MCF 10A (cell line): ENCODE measurements at regions not wholly inside any gene's neighbourhood (a gene's known extent, or its start where the extent isn't known, plus 50 kb on each side); places are given as distances from the start of the nearest gene placed in this dataset.

Source experiments
- BruUV-seq: library from RNA; stranded (reverse); fragments of 400-500 nt; replicated peaks from 2 replicates; lab custom pipeline; 2021; lab: Mats Ljungman, UMichigan
- CTCF ChIA-PET: fragments of 300-600 bp; sonication (Branson Sonifier 250); formaldehyde crosslinking; extraction: SDS; loops from one replicate; lab custom pipeline; 2021; ENCODE audit warnings: antibody characterized with exemption, inconsistent platforms; lab: Yijun Ruan, JAX
- POLR2A ChIA-PET: fragments of 300-600, 350-650 bp; sonication (Branson Sonifier 250); formaldehyde crosslinking; extraction: SDS; loops from one replicate; lab custom pipeline; 2020; ENCODE audit warnings: antibody characterized with exemption, inconsistent platforms; lab: Yijun Ruan, JAX
- DNase-seq: peaks from one replicate; pipeline ENCODE4 v3.0.0-alpha.2; 2018; ENCODE audit not compliant: unreplicated experiment
- H3K27ac Mint-ChIP-seq: one replicate; pipeline ENCODE4 v1.8.0; 2022; ENCODE audit warnings: mild to moderate bottlenecking, low read depth, mixed read lengths; ENCODE audit not compliant: unreplicated experiment
- H3K27me3 Mint-ChIP-seq: one replicate; pipeline ENCODE4 v1.8.0; 2022; ENCODE audit warnings: mixed read lengths; ENCODE audit not compliant: insufficient read depth, unreplicated experiment
- H3K36me3 Mint-ChIP-seq: one replicate; pipeline ENCODE4 v1.8.0; 2022; ENCODE audit warnings: mild to moderate bottlenecking, moderate library complexity, mixed read lengths; ENCODE audit not compliant: insufficient read depth, unreplicated experiment
- H3K4me1 Mint-ChIP-seq: one replicate; pipeline ENCODE4 v1.8.0; 2022; ENCODE audit warnings: mixed read lengths; ENCODE audit not compliant: insufficient read depth, unreplicated experiment
- H3K4me3 Mint-ChIP-seq: one replicate; pipeline ENCODE4 v1.8.0; 2022; ENCODE audit warnings: mild to moderate bottlenecking, moderate library complexity, mixed read lengths; ENCODE audit not compliant: unreplicated experiment
- H3K9me3 Mint-ChIP-seq: one replicate; pipeline ENCODE4 v1.8.0; 2022; ENCODE audit warnings: mixed read lengths; ENCODE audit not compliant: unreplicated experiment
- CTCF ChIP-seq: fragments of 200-600 bp; IDR thresholded peaks from one replicate; pipeline ENCODE4 v1.8.0; 2022; ENCODE audit warnings: antibody characterized with exemption, mild to moderate bottlenecking; ENCODE audit not compliant: unreplicated experiment
- intact Hi-C: fragments of 100-400 bp; cut with micrococcal nuclease; formaldehyde crosslinking; loops from 2 replicates; pipeline ENCODE4 v1.14.1; 2022

GRCh38 chr3:187943677-187944389 lies 198.6 kb upstream of the BCL6 start:
- Mint-ChIP-seq H3K36me3 (no peaks in the 10 kb centered on the region), H3K9me3 (no peaks in the 10 kb centered on the region), H3K27ac (no peak overlapping the region), H3K4me3 (no peak overlapping the region), H3K4me1 (peaks cover 5% of the 10 kb centered on the region), H3K27me3 (no peaks in the 10 kb centered on the region)
- CTCF ChIA-PET: interaction anchor here (1.2 kb wide), 1 partner anchor 17 kb away, joined by 3 read pairs; no protein-coding TSS in a partner anchor
- no TSS peak for BruUV-seq
- POLR2A ChIA-PET: interaction anchor here (0.6 to 2.6 kb wide), 4 partner anchors 9 to 949 kb away, joined by 3 to 5 read pairs (median 4); partner anchors contain the start of gene BCL6
- intact Hi-C loops: no loop called here
- peak; percentile 35 for DNase-seq
- TF ChIP-seq CTCF: no peak

- Mint-ChIP-seq H3K4me1 (peaks cover 5% of the 10 kb centered on the region), H3K27ac (no peak overlapping the region), H3K27me3 (no peaks in the 10 kb centered on the region), H3K36me3 (no peaks in the 10 kb centered on the region), H3K4me3 (no peak overlapping the region), H3K9me3 (no peaks in the 10 kb centered on the region)
- CTCF ChIA-PET: no interaction called here
- intact Hi-C loops: no loop called here
- POLR2A ChIA-PET: interaction anchor here (1.3 to 2.6 kb wide), 2 partner anchors 10 to 199 kb away, joined by 3 to 5 read pairs; partner anchors contain the start of gene BCL6
- no peak for TF ChIP-seq CTCF
- DNase-seq: peak; percentile 5
- BruUV-seq: no TSS peak
These were observed 199.3 kb upstream of the BCL6 start for GRCh38 chr3:187944390-187945179.

- Mint-ChIP-seq H3K36me3 (no peaks in the 10 kb centered on the region), H3K9me3 (no peaks in the 10 kb centered on the region), H3K27ac (no peak overlapping the region), H3K4me1 (peaks cover 5% of the 10 kb centered on the region), H3K27me3 (no peaks in the 10 kb centered on the region), H3K4me3 (no peak overlapping the region)
- no peak for TF ChIP-seq CTCF
- no peak for DNase-seq
- intact Hi-C loops: no loop called here
- CTCF ChIA-PET: no interaction called here
- POLR2A ChIA-PET: interaction anchor here (0.7 to 2.6 kb wide), 2 partner anchors 11 to 31 kb away, joined by 3 to 5 read pairs; no protein-coding TSS in a partner anchor
- BruUV-seq: no TSS peak
These were observed 200.1 kb upstream of the BCL6 start for GRCh38 chr3:187945374-187945773.

GRCh38 chr3:187946163-187946691 lies 201.0 kb upstream of the BCL6 start:
- H3K27me3 Mint-ChIP-seq: no peaks in the 10 kb centered on the region
- peaks cover 5% of the 10 kb centered on the region for H3K4me1 Mint-ChIP-seq
- POLR2A ChIA-PET: interaction anchor here (1.2 to 2.6 kb wide), 3 partner anchors 12 to 201 kb away, joined by 3 to 5 read pairs (median 3); partner anchors contain the start of gene BCL6
- CTCF ChIA-PET: interaction anchor here (0.6 kb wide), 1 partner anchor 20 kb away, joined by 3 read pairs; no protein-coding TSS in a partner anchor
- H3K9me3 Mint-ChIP-seq: no peaks in the 10 kb centered on the region
- no peaks in the 10 kb centered on the region for H3K36me3 Mint-ChIP-seq
- no peak overlapping the region for H3K4me3 Mint-ChIP-seq
- intact Hi-C loops: no loop called here
- no peak for TF ChIP-seq CTCF
- DNase-seq: no peak
- BruUV-seq: no TSS peak
- no peak overlapping the region for H3K27ac Mint-ChIP-seq
